PFSK-1 (cell line): ENCODE measurements at regions not wholly inside any gene's neighbourhood (a gene's known extent, or its start where the extent isn't known, plus 50 kb on each side); places are given as distances from the start of the nearest gene placed in this dataset.

Experiments
- POLR2AphosphoS5 ChIP-seq: IDR thresholded peaks from 2 replicates; pipeline ENCODE4 v1.6.1; 2012; ENCODE audit warnings: low read depth, mild to moderate bottlenecking, control low read depth, low read length, moderate library complexity
- REST ChIP-seq, 2 experiments: IDR thresholded peaks; 2 replicates each; pipeline versions ENCODE4 v1.6.1 to v1.8.0; 2011 to 2012; ENCODE audit warnings: low read depth in 2 of 2, low read length in 2 of 2, control low read depth in 1 of 2, inconsistent platforms in 1 of 2, mild to moderate bottlenecking in 1 of 2, moderate library complexity in 1 of 2; ENCODE audit not compliant: insufficient read depth in 1 of 2
- SIN3A ChIP-seq: IDR thresholded peaks from 2 replicates; pipeline ENCODE4 v1.6.1; 2012; ENCODE audit warnings: mild to moderate bottlenecking, low read length, moderate library complexity, borderline replicate concordance; ENCODE audit not compliant: insufficient read depth
- TAF1 ChIP-seq: IDR thresholded peaks from 2 replicates; pipeline ENCODE4 v1.6.1; 2012; ENCODE audit warnings: low read length, control low read depth, borderline replicate concordance; ENCODE audit not compliant: insufficient read depth

DNA sequence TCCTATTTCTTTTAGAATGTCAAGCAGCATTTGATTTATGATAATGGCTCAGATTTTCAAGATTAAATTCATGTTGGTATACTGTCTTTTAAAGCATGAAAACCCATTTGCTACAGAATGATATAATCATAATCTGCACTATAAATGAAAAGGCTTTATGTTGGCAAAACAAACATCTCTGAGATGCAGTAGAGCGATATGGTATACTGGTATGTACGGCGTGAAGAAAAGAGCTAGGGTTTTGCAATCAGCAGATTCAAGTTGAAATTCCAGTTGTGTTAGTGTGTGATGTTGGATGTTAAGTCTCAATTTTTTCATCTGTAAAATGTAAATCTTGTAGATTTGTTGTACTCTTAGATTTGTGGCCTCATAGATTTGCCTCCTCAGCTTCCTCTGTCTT is 53.2 kb upstream of the DYRK2 start:
- TF ChIP-seq POLR2AphosphoS5 (no peak), SIN3A (no peak), REST (IDR thresholded peaks at IDR 0.05; ENCODE audit: insufficient read depth in 1 of 2, low read depth in 2 of 2, low read length in 2 of 2) (no peak), TAF1 (no peak)
